Panc1 (cell line): ENCODE measurements at regions not wholly inside any gene's neighbourhood (a gene's known extent, or its start where the extent isn't known, plus 50 kb on each side); places are given as distances from the start of the nearest gene placed in this dataset.

Source experiments
- POLR2AphosphoS5 ChIP-seq: IDR thresholded peaks from 2 replicates; pipeline ENCODE4 v1.6.1; 2012; ENCODE audit warnings: mild to moderate bottlenecking, low read depth, low read length, moderate library complexity
- REST ChIP-seq, 2 experiments: IDR thresholded peaks; 2 replicates each; pipeline ENCODE4 v1.6.1; 2011 to 2012; ENCODE audit warnings: low read depth in 2 of 2, control low read depth in 1 of 2, low read length in 1 of 2, mild to moderate bottlenecking in 1 of 2, moderate library complexity in 1 of 2; ENCODE audit not compliant: insufficient read depth in 1 of 2
- SIN3A ChIP-seq: IDR thresholded peaks from 2 replicates; pipeline ENCODE4 v1.6.1; 2012; ENCODE audit warnings: low read depth, mild to moderate bottlenecking, low read length, moderate library complexity, borderline replicate concordance; ENCODE audit not compliant: insufficient read depth
- TCF7L2 ChIP-seq: IDR thresholded peaks from 2 replicates; pipeline ENCODE4 v1.6.1; 2011; ENCODE audit warnings: mild to moderate bottlenecking, low read depth, low read length, inconsistent platforms
- TF ChIP-seq, protein P1 (sequence below): fragments of 450-650 bp; IDR thresholded peaks from 2 replicates; pipeline ENCODE4 v1.5.1; 2017; ENCODE audit warnings: mild to moderate bottlenecking

- TF ChIP-seq, protein P1, sequence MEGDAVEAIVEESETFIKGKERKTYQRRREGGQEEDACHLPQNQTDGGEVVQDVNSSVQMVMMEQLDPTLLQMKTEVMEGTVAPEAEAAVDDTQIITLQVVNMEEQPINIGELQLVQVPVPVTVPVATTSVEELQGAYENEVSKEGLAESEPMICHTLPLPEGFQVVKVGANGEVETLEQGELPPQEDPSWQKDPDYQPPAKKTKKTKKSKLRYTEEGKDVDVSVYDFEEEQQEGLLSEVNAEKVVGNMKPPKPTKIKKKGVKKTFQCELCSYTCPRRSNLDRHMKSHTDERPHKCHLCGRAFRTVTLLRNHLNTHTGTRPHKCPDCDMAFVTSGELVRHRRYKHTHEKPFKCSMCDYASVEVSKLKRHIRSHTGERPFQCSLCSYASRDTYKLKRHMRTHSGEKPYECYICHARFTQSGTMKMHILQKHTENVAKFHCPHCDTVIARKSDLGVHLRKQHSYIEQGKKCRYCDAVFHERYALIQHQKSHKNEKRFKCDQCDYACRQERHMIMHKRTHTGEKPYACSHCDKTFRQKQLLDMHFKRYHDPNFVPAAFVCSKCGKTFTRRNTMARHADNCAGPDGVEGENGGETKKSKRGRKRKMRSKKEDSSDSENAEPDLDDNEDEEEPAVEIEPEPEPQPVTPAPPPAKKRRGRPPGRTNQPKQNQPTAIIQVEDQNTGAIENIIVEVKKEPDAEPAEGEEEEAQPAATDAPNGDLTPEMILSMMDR = no peak
- TF ChIP-seq POLR2AphosphoS5 (no peak), REST (IDR thresholded peaks at IDR 0.05; ENCODE audit: insufficient read depth in 1 of 2, low read depth in 2 of 2, low read length in 1 of 2) (no peak), TCF7L2 (no peak), SIN3A (no peak)
These were observed 523.8 kb downstream of the ELAVL2 start for GRCh38 chr9:23302281-23302680.
